ENCODE measurements at regions not wholly inside any gene's neighbourhood (a gene's known extent, or its start where the extent isn't known, plus 50 kb on each side); places are given as distances from the start of the nearest gene placed in this dataset.

DNA sequence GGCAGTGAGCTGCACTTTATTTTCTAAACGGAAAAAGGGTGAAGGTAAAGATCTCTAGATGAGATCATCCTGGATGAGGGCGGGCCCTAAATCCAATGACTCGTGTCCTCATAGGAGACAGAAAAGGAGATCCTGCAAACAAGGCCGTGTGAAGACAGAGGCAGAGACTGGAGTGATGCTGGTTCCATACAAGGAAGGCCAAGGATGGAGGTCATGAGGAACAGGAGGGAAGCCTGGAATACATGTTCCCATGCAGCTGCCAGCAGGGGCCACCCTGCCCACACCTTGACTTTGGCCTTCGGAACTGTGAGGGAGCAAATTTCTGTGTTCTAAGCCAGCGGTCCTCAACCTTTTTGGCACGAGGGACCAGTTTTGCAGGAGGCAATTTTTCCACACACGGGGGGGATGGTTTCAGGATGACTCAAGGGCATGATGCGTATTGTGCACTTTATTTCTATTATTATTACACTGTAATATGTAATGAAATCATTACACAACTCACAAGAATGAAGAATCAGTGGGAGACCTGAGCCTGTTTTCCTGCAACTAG, 94.3 kb downstream of the PSMG1 start:
- DNase-seq (ENCODE audit: low read depth, low spot score), result no peak
- TF ChIP-seq POLR2AphosphoS5 (IDR thresholded peaks at IDR 0.05; ENCODE audit: borderline replicate concordance, low read depth, low read length) (no peak), EZH2 (IDR thresholded peaks at IDR 0.05) (no peak), FOXP2 (optimal IDR thresholded peaks at IDR 0.05; ENCODE audit: control extremely low read depth, extremely low read length, insufficient read depth) (no peak)
- no peak overlapping the region for H3K9ac ChIP-seq (ENCODE audit: insufficient read length)
- no peak overlapping the region for H3K4me3 ChIP-seq
- H3K36me3 ChIP-seq (ENCODE audit: insufficient read depth, low read length), result no peaks in the 10 kb centered on the region
- H3K27ac ChIP-seq, result no peak overlapping the region
- no peaks in the 10 kb centered on the region for H3K9me3 ChIP-seq (ENCODE audit: low read depth, low read length)

DNA sequence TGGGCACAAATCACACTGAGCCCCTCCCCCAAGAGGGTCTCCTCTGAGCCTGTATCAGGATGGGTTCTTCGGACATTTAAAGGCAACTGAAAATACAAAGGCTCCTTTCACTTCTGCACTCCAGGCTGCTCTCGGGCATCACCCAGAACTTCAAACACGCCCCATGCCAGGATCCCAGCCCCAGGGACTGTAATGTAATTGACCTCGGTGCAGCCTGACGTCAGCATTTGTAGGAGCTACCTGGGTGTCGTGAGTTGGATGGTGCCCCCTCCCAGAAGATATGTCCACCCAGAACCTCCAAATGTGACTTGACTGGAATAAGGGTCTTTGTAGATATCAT, 95.2 kb downstream of the PSMG1 start:
- no peak for DNase-seq (ENCODE audit: low read depth, low spot score)
- no peak overlapping the region for H3K4me3 ChIP-seq

DNA sequence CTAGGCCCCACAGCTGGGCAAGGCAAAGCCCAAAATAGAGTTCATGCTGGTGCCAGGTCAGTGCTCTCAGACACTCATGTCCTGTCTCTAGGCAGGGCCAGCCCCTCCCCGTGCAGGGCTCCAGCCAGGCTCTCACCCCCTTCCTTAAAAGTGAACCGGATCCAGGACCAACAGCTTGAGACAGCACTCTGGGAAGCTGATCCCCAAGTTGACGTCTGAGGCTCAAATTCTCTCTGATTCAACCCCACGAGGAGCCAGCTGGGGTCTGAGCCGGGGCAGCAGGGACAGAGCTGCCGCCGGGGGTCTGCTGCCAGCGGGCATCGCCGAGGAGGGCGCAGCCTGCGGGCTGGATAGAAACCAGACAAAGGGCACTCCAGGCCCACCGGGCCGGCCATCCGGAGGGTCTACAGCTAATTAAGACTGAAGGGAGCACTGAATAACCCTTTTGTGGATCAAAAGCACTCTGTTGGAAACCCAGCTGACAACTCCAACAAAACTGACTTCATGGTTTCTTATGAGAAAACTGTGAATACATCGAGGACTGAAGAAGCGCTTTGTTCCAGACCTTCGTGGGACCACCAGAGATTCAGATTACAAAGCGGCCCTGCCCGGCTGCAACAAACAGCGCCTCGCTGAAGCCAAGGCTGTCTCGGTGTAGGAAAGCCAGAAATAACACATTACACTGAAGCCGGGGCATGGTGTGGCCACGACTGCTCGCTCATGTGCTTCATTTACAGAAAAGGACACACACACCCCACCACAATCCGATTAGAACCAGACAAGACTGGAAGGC, 95.8 kb downstream of the PSMG1 start:
- Histone ChIP-seq H3K36me3 (ENCODE audit: insufficient read depth, low read length) (no peaks in the 10 kb centered on the region), H3K4me3 (no peak overlapping the region), H3K27ac (no peak overlapping the region), H3K9ac (ENCODE audit: insufficient read length) (no peak overlapping the region), H3K9me3 (ENCODE audit: low read depth, low read length) (no peaks in the 10 kb centered on the region)
- TF ChIP-seq FOXP2 (optimal IDR thresholded peaks at IDR 0.05; ENCODE audit: control extremely low read depth, extremely low read length, insufficient read depth), result no peak
- TF ChIP-seq EZH2 (IDR thresholded peaks at IDR 0.05), result no peak
- TF ChIP-seq POLR2AphosphoS5 (IDR thresholded peaks at IDR 0.05; ENCODE audit: borderline replicate concordance, low read depth, low read length), result no peak
- DNase-seq (ENCODE audit: low read depth, low spot score), result no peak

More for the DNA sequence above, 95.2 kb downstream of the PSMG1 start:
- Histone ChIP-seq H3K36me3 (ENCODE audit: insufficient read depth, low read length) (no peaks in the 10 kb centered on the region), H3K9me3 (ENCODE audit: low read depth, low read length) (no peaks in the 10 kb centered on the region), H3K9ac (ENCODE audit: insufficient read length) (no peak overlapping the region), H3K27ac (no peak overlapping the region)
- TF ChIP-seq POLR2AphosphoS5 (IDR thresholded peaks at IDR 0.05; ENCODE audit: borderline replicate concordance, low read depth, low read length), result no peak
- TF ChIP-seq EZH2 (IDR thresholded peaks at IDR 0.05), result no peak
- TF ChIP-seq FOXP2 (optimal IDR thresholded peaks at IDR 0.05; ENCODE audit: control extremely low read depth, extremely low read length, insufficient read depth), result no peak

DNA sequence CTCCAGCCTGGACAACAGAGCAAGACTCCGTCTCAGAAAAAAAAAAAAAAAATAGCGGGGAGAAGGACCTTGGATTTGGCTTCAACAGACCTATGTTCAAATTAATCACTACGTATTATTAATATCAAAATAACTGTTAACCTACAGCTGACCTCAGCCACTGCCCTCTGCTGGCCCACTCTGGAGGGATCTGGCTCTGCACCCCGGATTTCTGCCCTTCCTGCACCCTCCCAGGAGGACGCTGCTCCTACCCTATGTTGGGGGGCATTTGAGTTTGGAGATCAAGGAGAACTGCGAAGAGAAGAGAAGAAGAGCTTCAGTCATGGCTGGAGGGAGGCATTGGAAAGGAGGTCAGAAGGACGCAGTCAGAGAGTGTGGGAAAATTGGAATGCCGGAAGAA, 96.7 kb downstream of the PSMG1 start:
- Histone ChIP-seq H3K9ac (ENCODE audit: insufficient read length) (no peak overlapping the region), H3K27ac (no peak overlapping the region), H3K9me3 (ENCODE audit: low read depth, low read length) (no peaks in the 10 kb centered on the region), H3K36me3 (ENCODE audit: insufficient read depth, low read length) (no peaks in the 10 kb centered on the region), H3K4me3 (no peak overlapping the region)
- no peak for DNase-seq (ENCODE audit: low read depth, low spot score)
- TF ChIP-seq FOXP2 (optimal IDR thresholded peaks at IDR 0.05; ENCODE audit: control extremely low read depth, extremely low read length, insufficient read depth) (no peak), POLR2AphosphoS5 (IDR thresholded peaks at IDR 0.05; ENCODE audit: borderline replicate concordance, low read depth, low read length) (no peak), EZH2 (IDR thresholded peaks at IDR 0.05) (no peak)

DNA sequence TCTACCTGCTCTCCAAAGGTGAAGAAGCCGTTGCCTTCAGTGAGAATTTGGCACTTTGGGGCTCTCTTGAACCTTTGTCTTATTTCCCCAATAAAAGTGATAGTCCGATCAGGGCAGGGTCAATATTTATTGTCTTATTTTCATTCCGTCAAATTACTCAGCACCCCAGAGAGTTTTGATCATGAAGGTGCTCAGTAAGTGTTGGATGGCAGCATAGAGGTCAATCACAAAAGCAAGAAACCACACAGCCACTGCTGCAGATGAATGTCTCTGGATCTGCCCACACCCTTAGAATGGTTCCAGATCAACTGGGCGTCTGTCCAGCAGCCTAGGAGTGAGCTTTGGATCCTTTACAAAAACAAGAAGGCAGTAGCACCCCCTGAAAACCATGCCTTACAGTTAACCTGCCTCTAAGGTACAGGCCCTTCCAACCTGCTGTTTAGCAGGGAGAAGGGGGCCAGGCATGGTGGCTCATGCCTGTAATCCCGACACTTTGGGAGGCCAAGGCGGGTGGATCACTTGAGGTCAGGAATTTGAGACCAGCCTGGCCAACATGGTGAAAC, 97.3 kb downstream of the PSMG1 start:
- Histone ChIP-seq H3K9me3 (ENCODE audit: low read depth, low read length) (no peaks in the 10 kb centered on the region), H3K4me3 (no peak overlapping the region), H3K36me3 (ENCODE audit: insufficient read depth, low read length) (no peaks in the 10 kb centered on the region), H3K9ac (ENCODE audit: insufficient read length) (no peak overlapping the region), H3K27ac (no peak overlapping the region)
- TF ChIP-seq EZH2 (IDR thresholded peaks at IDR 0.05), result no peak
- TF ChIP-seq FOXP2 (optimal IDR thresholded peaks at IDR 0.05; ENCODE audit: control extremely low read depth, extremely low read length, insufficient read depth), result no peak
- no peak for TF ChIP-seq POLR2AphosphoS5 (IDR thresholded peaks at IDR 0.05; ENCODE audit: borderline replicate concordance, low read depth, low read length)
- DNase-seq (ENCODE audit: low read depth, low spot score), result no peak

DNA sequence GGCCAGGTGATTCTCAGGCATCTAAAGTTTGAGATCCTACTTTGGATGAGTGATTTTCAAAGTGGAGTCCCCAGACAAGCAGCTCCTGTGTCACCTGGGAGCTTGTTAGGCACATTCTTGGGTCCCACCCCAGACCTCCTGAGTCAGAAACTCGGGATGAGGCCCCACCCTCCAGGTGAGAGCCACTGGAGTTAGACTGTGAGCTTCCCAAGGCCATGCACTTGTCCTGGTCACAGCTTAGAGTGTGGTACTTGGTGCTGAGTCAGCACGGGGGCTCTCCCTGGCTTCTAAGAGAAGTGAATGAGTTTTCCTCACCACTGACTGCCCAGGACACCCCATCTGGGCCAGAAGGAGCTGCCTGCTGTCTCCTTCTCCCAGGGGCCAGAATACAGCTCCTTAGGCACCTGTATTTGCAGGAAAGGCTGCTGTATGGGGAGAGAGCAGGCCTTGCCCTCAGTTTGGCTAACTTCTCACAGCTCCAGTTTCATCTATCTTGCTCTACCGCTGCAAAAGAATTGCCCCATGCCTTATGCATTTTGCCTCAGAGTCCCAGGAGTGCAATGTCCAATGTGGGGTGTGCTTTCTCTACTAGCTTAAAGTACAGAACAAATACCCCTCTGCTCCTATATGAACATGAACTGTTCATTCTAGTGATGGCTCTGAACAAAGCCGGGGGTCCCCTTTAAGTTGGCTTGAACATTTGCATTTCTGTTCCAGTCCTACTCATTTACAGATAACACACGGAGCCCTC, 98.1 kb downstream of the PSMG1 start:
- H3K36me3 ChIP-seq (ENCODE audit: insufficient read depth, low read length), result no peaks in the 10 kb centered on the region
- no peak overlapping the region for H3K27ac ChIP-seq
- no peak for TF ChIP-seq FOXP2 (optimal IDR thresholded peaks at IDR 0.05; ENCODE audit: control extremely low read depth, extremely low read length, insufficient read depth)
- TF ChIP-seq EZH2 (IDR thresholded peaks at IDR 0.05), result no peak
- no peak for TF ChIP-seq POLR2AphosphoS5 (IDR thresholded peaks at IDR 0.05; ENCODE audit: borderline replicate concordance, low read depth, low read length)
- no peaks in the 10 kb centered on the region for H3K9me3 ChIP-seq (ENCODE audit: low read depth, low read length)
- H3K4me3 ChIP-seq, result no peak overlapping the region
- H3K9ac ChIP-seq (ENCODE audit: insufficient read length), result no peak overlapping the region
- DNase-seq (ENCODE audit: low read depth, low spot score), result no peak

DNA sequence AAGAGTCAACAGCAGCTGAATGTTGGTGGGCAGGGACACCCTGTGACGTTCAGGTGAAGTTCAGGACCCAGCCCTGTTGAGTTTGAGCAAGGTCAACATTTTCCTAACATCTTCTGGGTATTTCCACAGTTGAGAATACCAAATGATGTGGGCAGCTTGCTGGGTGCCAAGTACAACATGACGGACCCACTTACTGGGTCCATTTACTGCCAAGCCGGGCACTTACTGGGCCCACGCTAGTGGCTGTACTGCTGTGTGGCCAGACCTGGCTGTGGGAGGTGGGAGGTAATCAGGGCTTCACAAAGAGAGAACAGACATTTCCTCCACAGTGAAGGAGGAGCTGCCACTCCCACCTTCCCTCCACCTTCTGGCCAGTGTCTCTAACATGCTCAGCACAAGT, 99.2 kb downstream of the PSMG1 start:
- Histone ChIP-seq H3K4me3 (no peak overlapping the region), H3K27ac (no peak overlapping the region), H3K9ac (ENCODE audit: insufficient read length) (no peak overlapping the region), H3K9me3 (ENCODE audit: low read depth, low read length) (no peaks in the 10 kb centered on the region), H3K36me3 (ENCODE audit: insufficient read depth, low read length) (no peaks in the 10 kb centered on the region)
- TF ChIP-seq EZH2 (IDR thresholded peaks at IDR 0.05), result no peak
- no peak for TF ChIP-seq FOXP2 (optimal IDR thresholded peaks at IDR 0.05; ENCODE audit: control extremely low read depth, extremely low read length, insufficient read depth)
- no peak for TF ChIP-seq POLR2AphosphoS5 (IDR thresholded peaks at IDR 0.05; ENCODE audit: borderline replicate concordance, low read depth, low read length)
- DNase-seq (ENCODE audit: low read depth, low spot score), result no peak

DNA sequence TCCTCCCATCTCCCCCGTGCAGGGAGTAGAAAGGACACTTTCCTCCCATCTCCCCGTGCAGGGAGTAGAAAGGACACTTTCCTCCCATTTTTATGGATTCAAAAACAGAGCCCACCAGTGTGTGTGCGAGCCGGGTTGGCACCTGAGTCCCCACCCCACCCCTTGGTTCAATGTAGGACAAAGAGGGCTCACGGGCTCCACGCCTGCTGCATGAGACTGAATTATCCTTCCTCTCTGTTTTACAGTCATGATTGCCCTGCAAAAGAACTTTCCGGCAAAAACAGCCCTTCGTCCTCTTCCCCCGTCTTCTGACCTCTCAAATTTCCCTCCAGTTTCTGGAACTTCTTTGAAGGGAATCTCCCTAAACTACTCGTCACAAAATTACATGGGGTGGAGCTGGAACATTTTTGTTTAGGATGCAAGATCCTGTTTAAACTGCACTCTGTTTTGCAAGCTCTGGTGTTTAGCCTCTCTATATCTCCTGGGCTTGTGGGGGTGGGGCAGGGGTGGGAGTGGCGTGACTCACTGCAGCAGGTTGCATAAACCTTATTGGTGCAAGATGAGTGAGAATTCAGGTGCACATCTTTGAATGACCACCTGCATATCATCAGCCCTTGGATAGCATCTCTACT, 99.8 kb downstream of the PSMG1 start:
- Histone ChIP-seq H3K4me3 (no peak overlapping the region), H3K9me3 (ENCODE audit: low read depth, low read length) (no peaks in the 10 kb centered on the region), H3K9ac (ENCODE audit: insufficient read length) (no peak overlapping the region), H3K27ac (no peak overlapping the region), H3K36me3 (ENCODE audit: insufficient read depth, low read length) (no peaks in the 10 kb centered on the region)
- DNase-seq (ENCODE audit: low read depth, low spot score), result no peak
- TF ChIP-seq POLR2AphosphoS5 (IDR thresholded peaks at IDR 0.05; ENCODE audit: borderline replicate concordance, low read depth, low read length), result no peak
- TF ChIP-seq FOXP2 (optimal IDR thresholded peaks at IDR 0.05; ENCODE audit: control extremely low read depth, extremely low read length, insufficient read depth), result no peak
- TF ChIP-seq EZH2 (IDR thresholded peaks at IDR 0.05), result no peak
